K562 (cell line): ENCODE measurements at regions not wholly inside any gene's neighbourhood (a gene's known extent, or its start where the extent isn't known, plus 50 kb on each side); places are given as distances from the start of the nearest gene placed in this dataset.

ENCODE experiments used
- ATAC-seq: fragments of 200-7000 bp; cut with Tn5 transposase; 3 replicates; pipeline ENCODE4 v1.9.1; 2020; ENCODE audit warnings: moderate library complexity
- BruUV-seq: library from RNA; stranded (reverse); fragments of 400-500 nt; replicated peaks from 2 replicates; lab custom pipeline; 2021; lab: Mats Ljungman, UMichigan
- CTCF ChIA-PET: fragments of 300-600 bp; formaldehyde crosslinking; extraction: SDS; loops from one replicate; lab custom pipeline; 2021; ENCODE audit warnings: low intra/inter-chr PET ratio; lab: Yijun Ruan, JAX
- POLR2A ChIA-PET: fragments of 300-600, 350-650 bp; sonication (Branson Sonifier 250); formaldehyde crosslinking; extraction: SDS; loops from one replicate; lab custom pipeline; 2021; ENCODE audit warnings: antibody characterized with exemption, inconsistent platforms; lab: Yijun Ruan, JAX
- DNase-seq, 4 experiments: peaks; one replicate each; pipeline versions ENCODE4 v3.0.0 to v3.0.0-alpha.2; 2011 to 2018; ENCODE audit warnings: low spot score in 3 of 4, mixed read lengths in 3 of 4; ENCODE audit errors: extremely low read depth in 1 of 4
- FAIRE-seq: peaks from 2 replicates; lab custom pipeline; 2011; peaks lifted over from hg19 to GRCh38; lab: Jason Lieb, UNC
- H2AFZ ChIP-seq: 2 replicates; pipeline ENCODE4 v1.6.0; 2011; ENCODE audit warnings: low read depth, low read length, control low read depth, inconsistent platforms
- H3K27ac ChIP-seq: fragments of 200-600 bp; 3 replicates; pipeline ENCODE4 v1.8.0; 2011; ENCODE audit warnings: low read depth, mild to moderate bottlenecking, control low read depth, inconsistent platforms, low read length, moderate library complexity, mixed read lengths; ENCODE audit errors: extremely low read depth
- H3K27me3 ChIP-seq, 2 experiments: fragments of 300-600 bp in 1 of 2; 2 replicates in 1 of 2; 3 replicates in 1 of 2; pipeline versions ENCODE4 v1.6.0 to v1.8.0; 2011; ENCODE audit warnings: inconsistent platforms in 2 of 2, low read length in 2 of 2, mild to moderate bottlenecking in 1 of 2, mixed read lengths in 1 of 2, moderate library complexity in 1 of 2; ENCODE audit not compliant: control insufficient read depth in 2 of 2, insufficient read depth in 2 of 2
- H3K36me3 ChIP-seq: fragments of 300-600 bp; 3 replicates; pipeline ENCODE4 v1.8.0; 2011; ENCODE audit warnings: mild to moderate bottlenecking, low read length, inconsistent platforms; ENCODE audit not compliant: control insufficient read depth, insufficient read depth
- H3K4me1 ChIP-seq, 2 experiments: fragments of 200-600 bp in 1 of 2; replicated peaks in 1 of 2; 2 replicates in 1 of 2; 3 replicates in 1 of 2; pipeline versions ENCODE4 v1.5.1 to v1.8.0; 2011; ENCODE audit warnings: inconsistent platforms in 2 of 2, low read length in 2 of 2, mild to moderate bottlenecking in 1 of 2, mixed read lengths in 1 of 2, moderate library complexity in 1 of 2; ENCODE audit not compliant: control insufficient read depth in 2 of 2, insufficient read depth in 2 of 2
- H3K4me2 ChIP-seq: 2 replicates; pipeline ENCODE4 v1.6.1; 2011; ENCODE audit warnings: low read length, control low read depth, inconsistent platforms, mixed read lengths; ENCODE audit not compliant: insufficient read depth
- H3K4me3 ChIP-seq: fragments of 200-600 bp; sonication (generic), shearing (Covaris generic); 2 replicates; pipeline ENCODE4 v1.5.1; 2016; ENCODE audit warnings: control low read depth, inconsistent platforms
- H3K79me2 ChIP-seq: fragments of 200-600 bp; 3 replicates; pipeline ENCODE4 v1.8.0; 2011; ENCODE audit warnings: low read length, inconsistent platforms; ENCODE audit not compliant: control insufficient read depth, insufficient read depth
- H3K9ac ChIP-seq, 2 experiments: 2 replicates each; pipeline versions ENCODE4 v1.6.0 to v1.6.1; 2011; ENCODE audit warnings: low read depth in 2 of 2, low read length in 2 of 2, control low read depth in 1 of 2, inconsistent platforms in 1 of 2, mild to moderate bottlenecking in 1 of 2, mixed read lengths in 1 of 2; ENCODE audit not compliant: insufficient read depth in 1 of 2
- H3K9me1 ChIP-seq: one replicate; pipeline ENCODE4 v1.6.0; 2011; ENCODE audit warnings: inconsistent platforms, mild to moderate bottlenecking, low read length, moderate library complexity; ENCODE audit not compliant: control insufficient read depth, insufficient read depth
- H3K9me3 ChIP-seq: replicated peaks from 2 replicates; pipeline ENCODE4 v1.5.1; 2011; ENCODE audit warnings: low read depth, low read length, inconsistent platforms; ENCODE audit not compliant: control insufficient read depth, insufficient read depth
- H4K20me1 ChIP-seq: replicated peaks from 2 replicates; pipeline ENCODE4 v1.6.1; 2011; ENCODE audit warnings: low read length, inconsistent platforms, mixed read lengths; ENCODE audit not compliant: control insufficient read depth, insufficient read depth
- PHF8 ChIP-seq: fragments of 200-600 bp; sonication (generic); IDR thresholded peaks from 2 replicates; pipeline ENCODE4 v1.6.1; 2012; ENCODE audit warnings: mixed run types, mild to moderate bottlenecking, inconsistent platforms, low read length, moderate library complexity, borderline replicate concordance
- ZNF561 ChIP-seq: fragments of 450-650 bp; formaldehyde crosslinking; conservative IDR thresholded peaks from 2 replicates; pipeline ENCODE4 v1.4.0; 2020; ENCODE audit warnings: mild to moderate bottlenecking, moderate library complexity
- in situ Hi-C: fragments of 300-500 bp; cut with MboI; formaldehyde crosslinking; loops from 4 replicates; pipeline ENCODE4 v1.15.0; 2018; ENCODE audit warnings: inconsistent platforms, mixed read lengths
- intact Hi-C: fragments of 100-400 bp; cut with micrococcal nuclease; formaldehyde crosslinking; loops from 2 replicates; pipeline ENCODE4 v1.14.2; 2022
- TF ChIP-seq, protein P1 (sequence below), 2 experiments: IDR thresholded peaks in 1 of 2; conservative IDR thresholded peaks in 1 of 2; 2 replicates each; pipeline ENCODE4 v1.6.1; 2016; ENCODE audit warnings: low read depth in 2 of 2, mild to moderate bottlenecking in 1 of 2, missing compliant biosample characterization in 1 of 2, missing genetic modification characterization in 1 of 2, moderate library complexity in 1 of 2
- TF ChIP-seq, protein P2 (sequence below): sonication (generic); formaldehyde crosslinking; IDR thresholded peaks from 2 replicates; pipeline ENCODE4 v1.8.1; 2023; ENCODE audit warnings: mild to moderate bottlenecking, missing genetic modification reagents

DNA sequence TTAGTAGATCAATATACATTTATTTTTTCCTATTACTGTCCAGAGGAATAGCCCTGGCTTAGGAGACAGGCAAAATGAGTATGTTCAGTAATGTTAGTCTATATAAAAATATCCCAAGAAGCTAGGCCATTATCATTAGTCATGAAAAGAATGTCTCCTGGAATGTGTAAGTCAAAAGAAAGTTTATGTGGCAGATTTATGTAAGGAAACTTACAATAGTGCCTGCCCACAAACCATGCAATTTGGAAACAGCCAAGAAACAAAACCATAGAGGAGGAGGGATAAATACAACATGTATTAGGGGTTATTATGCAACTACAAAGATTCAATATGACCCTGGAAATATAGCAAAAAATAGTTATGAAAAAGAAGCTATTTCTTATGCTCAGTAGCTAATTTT, 96.3 kb downstream of the NOL4 start:
- no peak overlapping the region for H3K4me3 ChIP-seq
- H3K9me3 ChIP-seq, result no peaks in the 10 kb centered on the region
- no peaks in the 10 kb centered on the region for H3K4me1 ChIP-seq
- no peaks in the 10 kb centered on the region for H3K79me2 ChIP-seq
- TF ChIP-seq, protein P1, sequence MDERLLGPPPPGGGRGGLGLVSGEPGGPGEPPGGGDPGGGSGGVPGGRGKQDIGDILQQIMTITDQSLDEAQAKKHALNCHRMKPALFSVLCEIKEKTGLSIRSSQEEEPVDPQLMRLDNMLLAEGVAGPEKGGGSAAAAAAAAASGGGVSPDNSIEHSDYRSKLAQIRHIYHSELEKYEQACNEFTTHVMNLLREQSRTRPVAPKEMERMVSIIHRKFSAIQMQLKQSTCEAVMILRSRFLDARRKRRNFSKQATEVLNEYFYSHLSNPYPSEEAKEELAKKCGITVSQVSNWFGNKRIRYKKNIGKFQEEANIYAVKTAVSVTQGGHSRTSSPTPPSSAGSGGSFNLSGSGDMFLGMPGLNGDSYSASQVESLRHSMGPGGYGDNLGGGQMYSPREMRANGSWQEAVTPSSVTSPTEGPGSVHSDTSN (CRISPR knock-in tag; IDR thresholded peaks at IDR 0.05; ENCODE audit: low read depth), result no peak
- TF ChIP-seq, protein P1 (tag; conservative IDR thresholded peaks at IDR 0.05; ENCODE audit: low read depth), result no peak
- TF ChIP-seq PHF8 (no peak), ZNF561 (no peak)
- TF ChIP-seq, protein P2, sequence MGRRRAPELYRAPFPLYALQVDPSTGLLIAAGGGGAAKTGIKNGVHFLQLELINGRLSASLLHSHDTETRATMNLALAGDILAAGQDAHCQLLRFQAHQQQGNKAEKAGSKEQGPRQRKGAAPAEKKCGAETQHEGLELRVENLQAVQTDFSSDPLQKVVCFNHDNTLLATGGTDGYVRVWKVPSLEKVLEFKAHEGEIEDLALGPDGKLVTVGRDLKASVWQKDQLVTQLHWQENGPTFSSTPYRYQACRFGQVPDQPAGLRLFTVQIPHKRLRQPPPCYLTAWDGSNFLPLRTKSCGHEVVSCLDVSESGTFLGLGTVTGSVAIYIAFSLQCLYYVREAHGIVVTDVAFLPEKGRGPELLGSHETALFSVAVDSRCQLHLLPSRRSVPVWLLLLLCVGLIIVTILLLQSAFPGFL (CRISPR knock-in tag), result no peak
- H4K20me1 ChIP-seq, result no peaks in the 10 kb centered on the region
- in situ Hi-C loops (no loop called here), intact Hi-C loops (no loop called here)
- FAIRE-seq, result no peak
- H3K9me1 ChIP-seq, result no peaks in the 10 kb centered on the region
- no peak overlapping the region for H3K27ac ChIP-seq
- no TSS peak for BruUV-seq
- no peak for ATAC-seq
- ChIA-PET CTCF (no interaction called here), POLR2A (no interaction called here)
- H3K9ac ChIP-seq, result no peak overlapping the region
- no peak overlapping the region for H3K4me2 ChIP-seq
- H3K27me3 ChIP-seq, result no peaks in the 10 kb centered on the region
- no peak for DNase-seq
- H3K36me3 ChIP-seq, result no peaks in the 10 kb centered on the region
- no peak overlapping the region for H2AFZ ChIP-seq
